RWPE2 (cell line): ENCODE measurements at regions not wholly inside any gene's neighbourhood (a gene's known extent, or its start where the extent isn't known, plus 50 kb on each side); places are given as distances from the start of the nearest gene placed in this dataset.
"Not testable (repeated sequence)": the region's sequence is repeated elsewhere in the genome, so short reads cannot be mapped to it uniquely, and the experiment has no call there.

ENCODE experiments used
- ATAC-seq: fragments of 200-7000 bp; cut with Tn5 transposase; 3 replicates; pipeline ENCODE4 v1.9.1; 2021; ENCODE audit warnings: low read depth
- DNase-seq: peaks from one replicate; pipeline ENCODE4 v3.0.0-alpha.2; 2020; ENCODE audit warnings: low spot score
- H3K27ac ChIP-seq: fragments of 450-650 bp; 2 replicates; pipeline ENCODE4 v1.5.1; 2017; ENCODE audit warnings: mild to moderate bottlenecking; ENCODE audit not compliant: poor library complexity, severe bottlenecking
- H3K27me3 ChIP-seq: fragments of 250-450 bp; sonication (Bioruptor Pico); 2 replicates; pipeline ENCODE4 v1.5.1; 2021; ENCODE audit warnings: mild to moderate bottlenecking, moderate library complexity; ENCODE audit not compliant: insufficient read depth, poor library complexity, severe bottlenecking
- H3K36me3 ChIP-seq: fragments of 250-450 bp; sonication (Bioruptor Pico); 2 replicates; pipeline ENCODE4 v1.5.1; 2020; ENCODE audit warnings: low read depth, mild to moderate bottlenecking, moderate library complexity
- H3K4me1 ChIP-seq: fragments of 250-450 bp; sonication (Bioruptor Pico); 2 replicates; pipeline ENCODE4 v1.5.1; 2021; ENCODE audit warnings: mild to moderate bottlenecking, moderate library complexity; ENCODE audit not compliant: insufficient read depth, poor library complexity, severe bottlenecking
- H3K4me3 ChIP-seq: fragments of 250-450 bp; sonication (Bioruptor Pico); 2 replicates; pipeline ENCODE4 v1.5.1; 2021; ENCODE audit warnings: mild to moderate bottlenecking, moderate library complexity; ENCODE audit not compliant: severe bottlenecking
- H3K9me3 ChIP-seq: fragments of 250-450 bp; sonication (Bioruptor Pico); 2 replicates; pipeline ENCODE4 v1.5.1; 2021; ENCODE audit warnings: mild to moderate bottlenecking, moderate library complexity; ENCODE audit not compliant: severe bottlenecking
- TF ChIP-seq, protein P1 (sequence below): fragments of 450-650 bp; IDR thresholded peaks from one replicate; pipeline ENCODE4 v1.5.1; 2017; ENCODE audit warnings: mild to moderate bottlenecking, moderate library complexity; ENCODE audit not compliant: poor library complexity, severe bottlenecking

DNA sequence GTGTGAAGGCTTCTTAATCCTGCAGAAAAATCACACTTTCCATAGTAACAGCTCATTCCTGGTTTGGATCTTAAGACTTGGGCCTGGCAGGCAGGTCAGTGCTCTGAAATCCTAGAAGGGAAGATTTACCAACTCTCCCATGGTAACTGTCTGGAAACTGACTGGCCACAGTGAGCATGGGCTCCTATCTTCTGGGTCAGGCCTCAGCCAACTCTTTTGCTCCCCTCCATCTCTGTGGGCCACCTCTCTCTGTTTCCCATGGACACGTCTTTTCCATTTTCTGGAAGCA is 86.7 kb downstream of the ACAA2 start:
- Histone ChIP-seq H3K9me3 (no peaks in the 10 kb centered on the region), H3K27ac (peak overlapping the region; percentile 28), H3K36me3 (no peaks in the 10 kb centered on the region), H3K4me3 (no peak overlapping the region), H3K27me3 (no peaks in the 10 kb centered on the region), H3K4me1 (peaks cover 21% of the 10 kb centered on the region)
- DNase-seq, result no peak
- ATAC-seq, result no peak
- TF ChIP-seq, protein P1, sequence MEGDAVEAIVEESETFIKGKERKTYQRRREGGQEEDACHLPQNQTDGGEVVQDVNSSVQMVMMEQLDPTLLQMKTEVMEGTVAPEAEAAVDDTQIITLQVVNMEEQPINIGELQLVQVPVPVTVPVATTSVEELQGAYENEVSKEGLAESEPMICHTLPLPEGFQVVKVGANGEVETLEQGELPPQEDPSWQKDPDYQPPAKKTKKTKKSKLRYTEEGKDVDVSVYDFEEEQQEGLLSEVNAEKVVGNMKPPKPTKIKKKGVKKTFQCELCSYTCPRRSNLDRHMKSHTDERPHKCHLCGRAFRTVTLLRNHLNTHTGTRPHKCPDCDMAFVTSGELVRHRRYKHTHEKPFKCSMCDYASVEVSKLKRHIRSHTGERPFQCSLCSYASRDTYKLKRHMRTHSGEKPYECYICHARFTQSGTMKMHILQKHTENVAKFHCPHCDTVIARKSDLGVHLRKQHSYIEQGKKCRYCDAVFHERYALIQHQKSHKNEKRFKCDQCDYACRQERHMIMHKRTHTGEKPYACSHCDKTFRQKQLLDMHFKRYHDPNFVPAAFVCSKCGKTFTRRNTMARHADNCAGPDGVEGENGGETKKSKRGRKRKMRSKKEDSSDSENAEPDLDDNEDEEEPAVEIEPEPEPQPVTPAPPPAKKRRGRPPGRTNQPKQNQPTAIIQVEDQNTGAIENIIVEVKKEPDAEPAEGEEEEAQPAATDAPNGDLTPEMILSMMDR, result no peak

- TF ChIP-seq, protein P1, result no peak
- peak; percentile 47; the same call in 1 of the 3 replicates for ATAC-seq
- H3K36me3 ChIP-seq, result no peaks in the 10 kb centered on the region
- H3K9me3 ChIP-seq, result no peaks in the 10 kb centered on the region
- H3K4me1 ChIP-seq, result peaks cover 15% of the 10 kb centered on the region
- DNase-seq, result no peak
- peak overlapping the region; percentile 28 for H3K27ac ChIP-seq
- no peaks in the 10 kb centered on the region for H3K27me3 ChIP-seq
- no peak overlapping the region for H3K4me3 ChIP-seq
These were observed 87.3 kb downstream of the ACAA2 start for GRCh38 chr18:49725809-49726674.

DNA sequence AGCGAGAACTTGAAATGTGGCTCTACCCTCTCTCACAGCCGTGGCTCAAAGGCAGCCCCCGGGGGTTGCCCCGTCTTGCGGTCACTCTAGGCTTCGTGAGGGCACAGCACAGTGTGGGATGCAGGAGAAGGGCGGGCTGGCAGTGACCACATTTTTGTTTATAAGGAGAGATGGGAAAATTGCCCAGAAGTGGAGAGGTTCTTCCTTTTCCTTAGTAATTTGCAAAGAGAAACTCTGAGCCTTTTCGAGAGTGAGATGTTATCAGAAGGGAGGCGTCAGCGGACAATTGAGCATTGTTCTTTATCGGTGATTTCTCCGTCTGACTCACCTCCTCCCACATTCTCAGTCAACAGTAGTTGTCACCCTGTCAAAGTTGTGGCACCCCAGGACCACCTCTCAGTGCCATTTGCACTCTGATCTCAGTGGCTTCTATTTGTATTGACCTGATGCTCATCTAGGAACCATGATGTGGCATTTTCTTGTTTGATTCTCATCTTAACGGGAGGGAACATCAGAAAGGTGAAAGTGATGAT is 89.6 kb downstream of the ACAA2 start:
- TF ChIP-seq, protein P1, result no peak
- ATAC-seq, result peak; percentile 62; the same call in 2 of the 3 replicates
- no peaks in the 10 kb centered on the region for H3K9me3 ChIP-seq
- no peak for DNase-seq
- no peak overlapping the region for H3K4me3 ChIP-seq
- no peaks in the 10 kb centered on the region for H3K36me3 ChIP-seq
- no peak overlapping the region for H3K27ac ChIP-seq
- H3K27me3 ChIP-seq, result no peaks in the 10 kb centered on the region
- peaks cover 3% of the 10 kb centered on the region for H3K4me1 ChIP-seq

- Histone ChIP-seq H3K36me3 (no peaks in the 10 kb centered on the region), H3K27ac (no peak overlapping the region), H3K27me3 (no peaks in the 10 kb centered on the region), H3K4me1 (peaks cover 3% of the 10 kb centered on the region), H3K9me3 (no peaks in the 10 kb centered on the region), H3K4me3 (no peak overlapping the region)
- ATAC-seq, result no peak
- no peak for DNase-seq
- TF ChIP-seq, protein P1, result no peak
These were observed 90.9 kb downstream of the ACAA2 start for GRCh38 chr18:49722477-49722876.

- TF ChIP-seq, protein P1, result no peak
- ATAC-seq, result no peak
- Histone ChIP-seq H3K4me1 (peaks cover 3% of the 10 kb centered on the region), H3K9me3 (no peaks in the 10 kb centered on the region), H3K27ac (no peak overlapping the region), H3K27me3 (no peaks in the 10 kb centered on the region), H3K36me3 (no peaks in the 10 kb centered on the region), H3K4me3 (no peak overlapping the region)
- no peak for DNase-seq
These were observed 91.4 kb downstream of the ACAA2 start for GRCh38 chr18:49721981-49722380.

DNA sequence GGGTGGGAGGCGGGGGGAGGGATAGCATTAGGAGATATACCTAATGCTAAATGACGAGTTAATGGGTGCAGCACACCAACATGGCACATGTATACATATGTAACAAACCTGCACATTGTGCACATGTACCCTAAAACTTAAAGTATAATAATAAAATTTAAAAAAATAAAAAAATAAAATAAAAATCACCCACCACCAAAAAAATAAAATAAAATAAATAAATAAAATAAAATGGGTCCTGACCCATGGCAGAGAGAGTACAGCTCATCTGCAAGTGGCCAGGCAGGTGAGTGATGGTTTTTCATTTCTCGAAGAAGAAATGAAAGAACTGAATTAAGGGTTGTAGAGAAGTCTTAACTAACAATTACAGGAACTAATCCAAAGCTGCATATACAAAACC is 92.4 kb downstream of the ACAA2 start:
- not testable (repeated sequence) for H3K4me3 ChIP-seq, DNase-seq, H3K27ac ChIP-seq, H3K27me3 ChIP-seq, H3K9me3 ChIP-seq, H3K4me1 ChIP-seq, H3K36me3 ChIP-seq, ATAC-seq
